Body of pancreas (tissue), 4 donors: ENCODE measurements at regions not wholly inside any gene's neighbourhood (a gene's known extent, or its start where the extent isn't known, plus 50 kb on each side); places are given as distances from the start of the nearest gene placed in this dataset.

ENCODE experiments used
- ATAC-seq: fragments of 150-250 bp; one replicate; pipeline ENCODE4 v1.9.1; 2016
- DNase-seq, 4 donors: peaks; one replicate each; pipeline ENCODE4 v3.0.0-alpha.2; 2019
- H3K27ac ChIP-seq, 4 donors: fragments of 200-600 bp; sonication (generic); 1 replicate in 3 of 4; 2 replicates in 1 of 4; pipeline versions ENCODE4 v1.5.1 to v1.6.1; 2016 to 2019; ENCODE audit warnings: mild to moderate bottlenecking in 1 of 4, mixed read lengths in 1 of 4, moderate library complexity in 1 of 4
- H3K27me3 ChIP-seq, 2 donors: fragments of 200-600 bp; sonication (generic); one replicate each; pipeline ENCODE4 v1.6.0; 2016; ENCODE audit warnings: mild to moderate bottlenecking in 1 of 2
- H3K36me3 ChIP-seq, 2 donors: fragments of 200-600 bp; sonication (generic); replicated peaks in 1 of 2; 2 replicates each; pipeline ENCODE4 v1.5.1; 2016; ENCODE audit warnings: low read depth in 2 of 2; ENCODE audit not compliant: insufficient read depth in 1 of 2
- H3K4me1 ChIP-seq: fragments of 200-600 bp; sonication (generic); one replicate; pipeline ENCODE4 v1.6.0; 2016
- H3K4me3 ChIP-seq, 2 donors: fragments of 200-600 bp; sonication (generic); 1 replicate in 1 of 2; 2 replicates in 1 of 2; pipeline ENCODE4 v1.5.1; 2016 to 2019
- H3K9me3 ChIP-seq, 3 donors: fragments of 200-600 bp; sonication (generic); 1 replicate in 2 of 3; 2 replicates in 1 of 3; pipeline ENCODE4 v1.5.1; 2016
- CTCF ChIP-seq, 7 experiments: fragments of 450-650 bp in 4 of 7; fragments of 200-600 bp in 3 of 7; sonication (generic) in 3 of 7; IDR thresholded peaks; one replicate each; pipeline ENCODE4 v1.5.1; 2016 to 2019; ENCODE audit warnings: antibody characterized with exemption in 7 of 7
- POLR2A ChIP-seq, 3 donors: fragments of 450-650 bp; IDR thresholded peaks; one replicate each; pipeline ENCODE4 v1.6.1; 2016; ENCODE audit warnings: antibody characterized with exemption in 3 of 3, mild to moderate bottlenecking in 2 of 3
- WGBS, 2 donors: methylation state at CpG; one replicate each; pipeline ENCODE4 v1.1.5; 2017; 5-methylcytosine and 5-hydroxymethylcytosine counted together
- intact Hi-C: fragments of 100-400 bp; cut with DNase I; formaldehyde crosslinking; loops from one replicate; pipeline ENCODE4 v1.15.1; 2023

GRCh38 chrX:143935601-143936000 is 51.7 kb downstream of the UBE2NL start:
- no peaks in the 10 kb centered on the region for H3K4me1 ChIP-seq
- TF ChIP-seq CTCF (IDR thresholded peaks at IDR 0.05), result no peak
- no peak for TF ChIP-seq POLR2A (IDR thresholded peaks at IDR 0.05)
- ATAC-seq (no peak), DNase-seq (no peak)
- H3K36me3 ChIP-seq, result no peaks in the 10 kb centered on the region
- WGBS, 2 donors, result 36 to 76% methylated on average over 1 to 3 of the region's 3 CpGs
- no peak overlapping the region for H3K4me3 ChIP-seq
- no peaks in the 10 kb centered on the region for H3K27me3 ChIP-seq
- H3K9me3 ChIP-seq, result no peaks in the 10 kb centered on the region
- intact Hi-C loops, result no loop called here
- H3K27ac ChIP-seq, result no peak overlapping the region

- TF ChIP-seq CTCF (IDR thresholded peaks at IDR 0.05) (no peak), POLR2A (IDR thresholded peaks at IDR 0.05) (no peak)
- intact Hi-C loops, result no loop called here
- Histone ChIP-seq H3K27ac (no peak overlapping the region), H3K4me3 (no peak overlapping the region), H3K9me3 (no peaks in the 10 kb centered on the region), H3K4me1 (no peaks in the 10 kb centered on the region), H3K36me3 (no peaks in the 10 kb centered on the region), H3K27me3 (no peaks in the 10 kb centered on the region)
- 50 to 57% methylated on average over 5 of the region's 5 CpGs for WGBS, 2 donors
- no peak for DNase-seq
- no peak for ATAC-seq
Measured at GRCh38 chrX:143940119-143940518, 56.2 kb downstream of the UBE2NL start.

- DNase-seq (no peak), ATAC-seq (no peak)
- H3K27ac ChIP-seq, result no peak overlapping the region
Measured at GRCh38 chrX:143945171-143945570, 61.3 kb downstream of the UBE2NL start.

GRCh38 chrX:143964549-143964948 is 80.7 kb downstream of the UBE2NL start:
- intact Hi-C loops, result no loop called here

More at GRCh38 chrX:143945171-143945570, 61.3 kb downstream of the UBE2NL start:
- TF ChIP-seq POLR2A (IDR thresholded peaks at IDR 0.05), result no peak
- no peak for TF ChIP-seq CTCF (IDR thresholded peaks at IDR 0.05)
- Histone ChIP-seq H3K4me3 (no peak overlapping the region), H3K36me3 (no peaks in the 10 kb centered on the region), H3K9me3 (no peaks in the 10 kb centered on the region), H3K4me1 (no peaks in the 10 kb centered on the region), H3K27me3 (no peaks in the 10 kb centered on the region)
- whole genome bisulfite sequencing, 2 donors, result 11 to 19% methylated on average over 2 of the region's 2 CpGs
- intact Hi-C loops, result no loop called here

More at GRCh38 chrX:143964549-143964948, 80.7 kb downstream of the UBE2NL start:
- 63 to 64% methylated on average over 4 to 6 of the region's 6 CpGs for WGBS, 2 donors
- ATAC-seq (no peak), DNase-seq (no peak)
- Histone ChIP-seq H3K36me3 (no peaks in the 10 kb centered on the region), H3K27me3 (no peaks in the 10 kb centered on the region), H3K4me1 (no peaks in the 10 kb centered on the region), H3K27ac (no peak overlapping the region), H3K4me3 (no peak overlapping the region), H3K9me3 (no peaks in the 10 kb centered on the region)
- TF ChIP-seq POLR2A (IDR thresholded peaks at IDR 0.05) (no peak), CTCF (IDR thresholded peaks at IDR 0.05) (no peak)
